Neural cell (in vitro differentiated cells): ENCODE measurements at regions not wholly inside any gene's neighbourhood (a gene's known extent, or its start where the extent isn't known, plus 50 kb on each side); places are given as distances from the start of the nearest gene placed in this dataset.

ENCODE experiments used
- H2AFZ ChIP-seq: fragments of 200-600, 300-800 bp; sonication (generic), shearing (Covaris generic); 2 replicates; pipeline ENCODE4 v1.6.0; 2014; ENCODE audit warnings: low read depth, mild to moderate bottlenecking, antibody characterized with exemption, low read length, moderate library complexity
- H3F3A ChIP-seq: fragments of 200-600 bp; shearing (Covaris generic); 2 replicates; pipeline ENCODE4 v1.6.1; 2016; ENCODE audit warnings: mild to moderate bottlenecking, moderate library complexity, mixed read lengths, antibody characterized with exemption, low read length; ENCODE audit not compliant: insufficient read depth, poor library complexity, severe bottlenecking
- H3K27ac ChIP-seq: fragments of 200-600, 300-800 bp; sonication (generic), shearing (Covaris generic); 2 replicates; pipeline ENCODE4 v1.5.1; 2014; ENCODE audit warnings: mild to moderate bottlenecking, low read length, moderate library complexity
- H3K27me3 ChIP-seq: fragments of 300-800, 200-600 bp; sonication (generic), shearing (Covaris generic); 2 replicates; pipeline ENCODE4 v1.6.0; 2014; ENCODE audit warnings: mild to moderate bottlenecking, low read depth, low read length, moderate library complexity; ENCODE audit not compliant: insufficient read depth
- H3K36me3 ChIP-seq: fragments of 300-800, 200-600 bp; sonication (generic), shearing (Covaris generic); 2 replicates; pipeline ENCODE4 v1.5.1; 2014; ENCODE audit warnings: mild to moderate bottlenecking, antibody characterized with exemption, low read length, moderate library complexity; ENCODE audit not compliant: insufficient read depth
- H3K4me2 ChIP-seq: fragments of 300-800, 200-600 bp; sonication (generic), shearing (Covaris generic); 2 replicates; pipeline ENCODE4 v1.6.0; 2014; ENCODE audit warnings: mild to moderate bottlenecking, low read length
- H3K4me3 ChIP-seq: fragments of 300-800, 200-600 bp; sonication (generic), shearing (Covaris generic); 2 replicates; pipeline ENCODE4 v1.5.1; 2014; ENCODE audit warnings: mild to moderate bottlenecking, low read length, moderate library complexity
- H3K79me2 ChIP-seq: fragments of 200-600 bp; shearing (Covaris generic); replicated peaks from 2 replicates; pipeline ENCODE4 v1.6.0; 2014; ENCODE audit warnings: mild to moderate bottlenecking, low read length, moderate library complexity; ENCODE audit not compliant: insufficient read depth
- H3K9ac ChIP-seq: fragments of 300-800, 200-600 bp; sonication (generic), shearing (Covaris generic); 2 replicates; pipeline ENCODE4 v1.6.1; 2016; ENCODE audit warnings: mild to moderate bottlenecking, low read length, mixed read lengths
- H3K9me2 ChIP-seq: fragments of 200-600 bp; shearing (Covaris generic); 2 replicates; pipeline ENCODE4 v1.6.1; 2016; ENCODE audit warnings: mild to moderate bottlenecking, low read length, mixed read lengths; ENCODE audit not compliant: insufficient read depth
- H3K9me3 ChIP-seq: fragments of 200-600, 300-800 bp; sonication (generic), shearing (Covaris generic); 2 replicates; pipeline ENCODE4 v1.6.1; 2016; ENCODE audit warnings: mild to moderate bottlenecking, mixed run types, low read length, moderate library complexity, mixed read lengths
- H4K20me1 ChIP-seq: fragments of 200-600 bp; shearing (Covaris generic); 2 replicates; pipeline ENCODE4 v1.6.1; 2016; ENCODE audit warnings: mild to moderate bottlenecking, mixed run types; ENCODE audit not compliant: insufficient read depth
- EP300 ChIP-seq: fragments of 450-650 bp; conservative IDR thresholded peaks from 2 replicates; pipeline ENCODE4 v1.6.1; 2014; ENCODE audit warnings: antibody characterized with exemption, mild to moderate bottlenecking, moderate library complexity; ENCODE audit not compliant: poor library complexity, severe bottlenecking
- EZH2 ChIP-seq: fragments of 200-600, 300-800 bp; shearing (Covaris generic), sonication (generic); IDR thresholded peaks from 2 replicates; pipeline ENCODE4 v1.6.1; 2014; ENCODE audit warnings: antibody characterized with exemption, low read length, borderline replicate concordance, mild to moderate bottlenecking; ENCODE audit not compliant: insufficient read depth, poor library complexity, severe bottlenecking
- MXI1 ChIP-seq: fragments of 450-650 bp; conservative IDR thresholded peaks from 2 replicates; pipeline ENCODE4 v1.6.1; 2014; ENCODE audit warnings: antibody characterized with exemption, mild to moderate bottlenecking; ENCODE audit not compliant: poor library complexity, severe bottlenecking
- POLR2AphosphoS5 ChIP-seq: IDR thresholded peaks from 2 replicates; pipeline ENCODE4 v1.6.1; 2012
- RAD21 ChIP-seq: fragments of 450-650 bp; conservative IDR thresholded peaks from 2 replicates; pipeline ENCODE4 v1.6.1; 2014; ENCODE audit warnings: antibody characterized with exemption, mild to moderate bottlenecking, moderate library complexity
- SMC3 ChIP-seq: fragments of 450-650 bp; conservative IDR thresholded peaks from 2 replicates; pipeline ENCODE4 v1.6.1; 2014; ENCODE audit warnings: antibody characterized with exemption, mild to moderate bottlenecking, moderate library complexity; ENCODE audit not compliant: poor library complexity
- TAF1 ChIP-seq: IDR thresholded peaks from 2 replicates; pipeline ENCODE4 v1.6.1; 2012; ENCODE audit warnings: low read depth
- TF ChIP-seq, protein P1 (sequence below): IDR thresholded peaks from 2 replicates; pipeline ENCODE4 v1.6.1; 2012; ENCODE audit warnings: borderline replicate concordance
- TF ChIP-seq, protein P2 (sequence below): fragments of 450-650 bp; IDR thresholded peaks from 2 replicates; pipeline ENCODE4 v1.5.1; 2014; ENCODE audit warnings: antibody characterized with exemption, mild to moderate bottlenecking, moderate library complexity; ENCODE audit not compliant: poor library complexity, severe bottlenecking

DNA sequence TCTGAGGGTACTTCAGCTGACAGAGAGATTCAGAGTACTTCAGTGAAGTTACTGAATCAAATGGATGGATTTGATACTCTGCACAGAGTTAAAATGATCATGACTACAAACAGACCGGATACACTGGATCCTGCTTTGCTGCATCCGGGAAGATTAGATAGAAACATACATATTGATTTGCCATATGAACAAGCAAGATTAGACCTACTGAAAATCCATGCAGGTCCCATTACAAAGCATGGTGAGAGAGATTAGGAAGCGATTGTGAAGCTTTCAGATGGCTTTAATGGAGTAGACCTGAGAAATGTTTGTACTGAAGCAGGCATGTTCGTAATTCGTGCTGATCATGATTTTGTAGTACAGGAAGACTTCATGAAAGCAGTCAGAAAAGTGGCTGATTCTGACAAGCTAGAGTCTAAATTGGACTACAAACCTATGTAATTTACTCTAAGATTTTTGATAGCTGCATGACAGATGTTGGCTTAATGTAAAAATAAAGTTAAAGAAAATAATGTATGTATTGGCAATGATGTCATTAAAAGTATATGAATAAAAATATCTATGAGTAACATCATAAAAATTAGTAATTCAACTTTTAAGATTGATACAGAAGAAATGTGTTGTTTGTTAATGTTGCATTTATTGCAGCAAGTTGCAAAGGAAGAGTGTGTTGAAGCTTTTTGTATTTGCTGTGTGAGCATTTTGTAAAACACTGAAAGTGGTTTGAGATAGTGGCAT, 136.1 kb upstream of the RAP1B start:
- H3K79me2 ChIP-seq = no peaks in the 10 kb centered on the region
- TF ChIP-seq RAD21 (no peak), SMC3 (no peak), EP300 (no peak), POLR2AphosphoS5 (no peak), EZH2 (no peak), MXI1 (no peak), TAF1 (no peak)
- TF ChIP-seq, protein P1, sequence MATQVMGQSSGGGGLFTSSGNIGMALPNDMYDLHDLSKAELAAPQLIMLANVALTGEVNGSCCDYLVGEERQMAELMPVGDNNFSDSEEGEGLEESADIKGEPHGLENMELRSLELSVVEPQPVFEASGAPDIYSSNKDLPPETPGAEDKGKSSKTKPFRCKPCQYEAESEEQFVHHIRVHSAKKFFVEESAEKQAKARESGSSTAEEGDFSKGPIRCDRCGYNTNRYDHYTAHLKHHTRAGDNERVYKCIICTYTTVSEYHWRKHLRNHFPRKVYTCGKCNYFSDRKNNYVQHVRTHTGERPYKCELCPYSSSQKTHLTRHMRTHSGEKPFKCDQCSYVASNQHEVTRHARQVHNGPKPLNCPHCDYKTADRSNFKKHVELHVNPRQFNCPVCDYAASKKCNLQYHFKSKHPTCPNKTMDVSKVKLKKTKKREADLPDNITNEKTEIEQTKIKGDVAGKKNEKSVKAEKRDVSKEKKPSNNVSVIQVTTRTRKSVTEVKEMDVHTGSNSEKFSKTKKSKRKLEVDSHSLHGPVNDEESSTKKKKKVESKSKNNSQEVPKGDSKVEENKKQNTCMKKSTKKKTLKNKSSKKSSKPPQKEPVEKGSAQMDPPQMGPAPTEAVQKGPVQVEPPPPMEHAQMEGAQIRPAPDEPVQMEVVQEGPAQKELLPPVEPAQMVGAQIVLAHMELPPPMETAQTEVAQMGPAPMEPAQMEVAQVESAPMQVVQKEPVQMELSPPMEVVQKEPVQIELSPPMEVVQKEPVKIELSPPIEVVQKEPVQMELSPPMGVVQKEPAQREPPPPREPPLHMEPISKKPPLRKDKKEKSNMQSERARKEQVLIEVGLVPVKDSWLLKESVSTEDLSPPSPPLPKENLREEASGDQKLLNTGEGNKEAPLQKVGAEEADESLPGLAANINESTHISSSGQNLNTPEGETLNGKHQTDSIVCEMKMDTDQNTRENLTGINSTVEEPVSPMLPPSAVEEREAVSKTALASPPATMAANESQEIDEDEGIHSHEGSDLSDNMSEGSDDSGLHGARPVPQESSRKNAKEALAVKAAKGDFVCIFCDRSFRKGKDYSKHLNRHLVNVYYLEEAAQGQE = no peak
- TF ChIP-seq, protein P2, sequence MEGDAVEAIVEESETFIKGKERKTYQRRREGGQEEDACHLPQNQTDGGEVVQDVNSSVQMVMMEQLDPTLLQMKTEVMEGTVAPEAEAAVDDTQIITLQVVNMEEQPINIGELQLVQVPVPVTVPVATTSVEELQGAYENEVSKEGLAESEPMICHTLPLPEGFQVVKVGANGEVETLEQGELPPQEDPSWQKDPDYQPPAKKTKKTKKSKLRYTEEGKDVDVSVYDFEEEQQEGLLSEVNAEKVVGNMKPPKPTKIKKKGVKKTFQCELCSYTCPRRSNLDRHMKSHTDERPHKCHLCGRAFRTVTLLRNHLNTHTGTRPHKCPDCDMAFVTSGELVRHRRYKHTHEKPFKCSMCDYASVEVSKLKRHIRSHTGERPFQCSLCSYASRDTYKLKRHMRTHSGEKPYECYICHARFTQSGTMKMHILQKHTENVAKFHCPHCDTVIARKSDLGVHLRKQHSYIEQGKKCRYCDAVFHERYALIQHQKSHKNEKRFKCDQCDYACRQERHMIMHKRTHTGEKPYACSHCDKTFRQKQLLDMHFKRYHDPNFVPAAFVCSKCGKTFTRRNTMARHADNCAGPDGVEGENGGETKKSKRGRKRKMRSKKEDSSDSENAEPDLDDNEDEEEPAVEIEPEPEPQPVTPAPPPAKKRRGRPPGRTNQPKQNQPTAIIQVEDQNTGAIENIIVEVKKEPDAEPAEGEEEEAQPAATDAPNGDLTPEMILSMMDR = no peak
- H4K20me1 ChIP-seq = no peaks in the 10 kb centered on the region
- H3K27ac ChIP-seq = no peak overlapping the region
- H3K9me2 ChIP-seq = no peaks in the 10 kb centered on the region
- H3K4me2 ChIP-seq = no peak overlapping the region
- no peaks in the 10 kb centered on the region for H3F3A ChIP-seq
- H3K4me3 ChIP-seq = no peak overlapping the region
- no peak overlapping the region for H3K9ac ChIP-seq
- H3K27me3 ChIP-seq = no peaks in the 10 kb centered on the region
- no peak overlapping the region for H2AFZ ChIP-seq
- no peaks in the 10 kb centered on the region for H3K9me3 ChIP-seq
- H3K36me3 ChIP-seq = no peaks in the 10 kb centered on the region

- Histone ChIP-seq H3K4me2 (no peak overlapping the region), H3K79me2 (no peaks in the 10 kb centered on the region), H3K4me3 (no peak overlapping the region), H3K9me2 (no peaks in the 10 kb centered on the region), H3K27me3 (no peaks in the 10 kb centered on the region), H3K9me3 (no peaks in the 10 kb centered on the region), H3K36me3 (no peaks in the 10 kb centered on the region), H3K27ac (no peak overlapping the region), H2AFZ (no peak overlapping the region), H3F3A (no peaks in the 10 kb centered on the region), H3K9ac (no peak overlapping the region), H4K20me1 (no peaks in the 10 kb centered on the region)
- TF ChIP-seq, protein P1 = no peak
- TF ChIP-seq EZH2 (no peak), POLR2AphosphoS5 (no peak), TAF1 (no peak), RAD21 (no peak), MXI1 (no peak), SMC3 (no peak), EP300 (no peak)
- TF ChIP-seq, protein P2 = no peak
Measured at GRCh38 chr12:68476794-68477193, 133.9 kb upstream of the RAP1B start.
